ENCODE measurements at regions not wholly inside any gene's neighbourhood (a gene's known extent, or its start where the extent isn't known, plus 50 kb on each side); places are given as distances from the start of the nearest gene placed in this dataset.
"Not testable (repeated sequence)": the region's sequence is repeated elsewhere in the genome, so short reads cannot be mapped to it uniquely, and the experiment has no call there.

DNA sequence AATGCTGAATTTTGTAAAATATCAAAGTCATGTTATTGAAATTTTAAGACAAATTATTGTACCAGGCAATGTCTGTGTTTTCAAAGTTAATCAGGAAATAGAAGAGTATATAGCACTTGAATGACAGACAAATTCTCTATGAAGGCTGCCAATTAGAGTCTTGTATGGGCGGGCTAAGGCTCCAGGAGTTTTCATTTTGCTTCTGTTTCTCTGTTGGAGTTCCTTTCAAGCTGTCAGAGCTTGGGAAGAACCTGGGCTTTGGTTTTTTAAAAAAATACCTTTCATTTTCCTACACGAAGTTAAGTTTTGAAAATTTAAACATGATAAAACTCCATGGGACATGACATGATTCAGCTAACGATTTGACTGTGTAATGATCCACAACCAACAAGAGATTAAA, 339.0 kb upstream of the KCNH7 start:
- no peak for DNase-seq

DNA sequence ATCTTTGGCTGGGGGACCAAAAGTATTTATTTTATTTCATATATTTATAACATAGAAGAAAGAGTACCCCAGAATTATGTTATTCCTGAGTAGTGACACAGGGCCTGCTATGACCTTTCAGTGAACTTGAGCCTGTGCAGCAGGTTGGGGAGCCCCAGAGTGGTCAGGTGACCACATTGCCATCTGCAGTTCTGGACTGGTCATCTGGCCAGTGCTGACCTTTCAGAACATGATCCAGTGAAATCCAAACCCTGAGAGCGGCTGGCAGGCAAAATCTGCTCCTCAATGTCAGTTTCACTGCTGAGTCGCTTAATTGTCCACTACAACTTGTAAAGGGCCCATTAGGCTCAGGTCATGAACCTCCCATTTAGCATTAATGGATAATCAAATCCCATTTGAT, 336.7 kb upstream of the KCNH7 start:
- no peak for DNase-seq

DNA sequence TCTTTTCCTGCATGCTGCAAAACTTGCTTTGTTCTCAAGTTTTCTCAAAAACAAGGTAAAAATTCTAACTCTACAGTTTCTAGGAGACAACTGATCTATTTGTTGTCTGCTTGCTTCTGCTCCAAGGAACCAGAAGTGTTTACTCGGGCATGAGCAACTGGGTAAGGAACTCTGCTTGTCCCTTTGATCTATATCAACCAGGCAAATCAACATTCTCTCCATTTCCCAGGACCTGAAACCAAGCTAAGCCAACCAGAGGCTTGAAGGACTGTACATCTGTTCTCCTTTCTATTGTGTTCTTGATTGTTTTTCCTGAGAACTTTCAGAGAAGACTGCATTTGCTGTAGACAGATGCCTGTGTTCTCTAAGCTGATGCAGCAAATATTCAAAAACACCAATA, 335.0 kb upstream of the KCNH7 start:
- DNase-seq: no peak

DNA sequence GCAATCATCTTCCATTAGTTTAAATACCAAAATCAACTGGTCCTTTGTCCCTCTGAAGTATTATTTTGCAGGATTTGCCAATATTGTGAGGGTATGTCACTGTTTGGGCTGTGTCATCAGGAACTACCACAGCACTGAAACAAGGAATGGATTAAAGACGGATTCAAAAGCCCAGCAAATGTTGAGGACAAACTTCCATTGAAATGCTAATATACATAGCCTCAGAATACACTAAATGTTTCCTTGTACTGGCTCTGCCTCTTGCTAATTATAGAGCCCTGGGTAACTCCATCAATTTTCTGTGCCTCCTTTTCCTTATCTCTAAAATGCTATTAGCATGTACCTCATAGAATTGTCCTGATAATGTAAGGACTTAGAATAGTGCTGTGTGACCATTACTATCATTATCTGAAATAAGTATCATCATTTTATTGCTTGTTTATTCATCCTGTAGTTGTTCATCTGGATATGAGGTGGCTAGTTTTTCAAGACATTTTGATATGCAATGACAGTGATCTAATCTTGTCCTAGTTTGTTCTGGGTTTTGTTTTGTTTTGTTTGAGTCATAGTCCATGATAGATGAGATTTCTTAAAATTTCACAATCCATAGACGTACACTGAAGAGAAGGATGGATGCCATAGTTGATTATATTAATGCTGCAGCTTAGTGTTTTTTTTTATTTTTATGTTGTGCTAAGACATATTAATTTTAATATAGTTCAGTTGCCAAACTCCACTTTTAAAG, 333.4 kb upstream of the KCNH7 start:
- DNase-seq: no peak

DNA sequence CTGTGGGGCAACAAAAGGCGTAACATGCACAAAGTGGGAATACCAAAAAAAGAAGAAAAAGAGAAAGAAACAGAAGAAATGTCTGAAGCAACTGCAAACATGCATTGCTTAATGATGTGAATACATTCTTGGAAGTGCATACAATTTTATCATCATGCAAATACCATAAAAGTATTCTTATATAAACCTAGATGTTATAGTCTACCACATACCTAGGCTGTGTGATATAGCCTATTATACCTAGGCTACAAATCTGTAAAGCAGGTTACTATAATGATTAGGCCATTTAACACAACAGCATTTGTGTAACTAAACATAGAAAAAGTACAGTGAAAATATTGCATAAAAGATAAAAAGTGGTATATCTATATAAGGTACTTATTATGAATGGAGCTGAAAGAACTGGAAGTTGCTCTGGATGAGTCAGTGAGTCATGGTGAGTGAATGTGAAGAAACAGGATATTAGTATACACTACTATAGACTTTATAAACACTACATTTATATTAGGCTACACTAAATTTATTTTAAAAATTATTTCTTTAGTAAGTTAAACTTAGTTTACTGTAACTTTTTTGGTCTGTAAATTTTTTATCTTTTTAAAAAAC, 319.4 kb upstream of the KCNH7 start:
- no peak for DNase-seq

DNA sequence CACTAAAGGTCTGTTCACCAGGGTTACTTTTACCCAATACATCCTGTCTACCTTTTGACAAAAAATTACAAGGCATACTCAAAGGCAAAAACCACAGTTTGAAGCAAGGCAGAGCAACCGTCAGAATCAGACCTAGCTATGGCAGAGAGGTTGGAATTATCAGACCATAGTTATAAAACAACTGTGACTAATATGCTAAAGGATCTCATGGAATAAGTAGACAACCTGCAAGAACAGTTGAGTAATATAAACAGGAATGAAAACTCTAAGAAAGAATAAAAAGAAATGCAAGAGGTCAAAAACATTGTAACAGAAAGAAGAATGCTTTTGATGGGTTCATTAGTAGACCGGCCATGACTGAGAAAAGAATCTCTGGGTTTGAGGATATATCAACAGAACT, 318.8 kb upstream of the KCNH7 start:
- no peak for DNase-seq

DNA sequence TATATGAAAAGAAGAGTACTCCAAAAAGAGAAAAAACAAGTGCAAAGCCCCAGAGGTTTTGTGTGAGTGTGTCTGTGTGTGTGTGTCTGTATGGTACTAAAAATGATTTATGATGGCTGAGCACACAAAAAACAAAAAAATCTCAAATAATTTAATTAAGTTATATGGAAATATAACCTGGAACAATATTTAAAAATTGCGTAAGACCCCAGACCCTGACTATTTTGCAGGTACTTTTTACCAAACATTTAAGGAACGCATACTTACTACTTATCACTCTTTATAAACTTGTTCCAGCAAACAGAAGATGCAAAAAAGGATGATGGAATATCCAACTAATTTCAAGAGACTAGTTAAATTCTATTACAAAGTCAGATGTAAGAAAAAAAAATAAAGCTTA, 317.4 kb upstream of the KCNH7 start:
- no peak for DNase-seq

DNA sequence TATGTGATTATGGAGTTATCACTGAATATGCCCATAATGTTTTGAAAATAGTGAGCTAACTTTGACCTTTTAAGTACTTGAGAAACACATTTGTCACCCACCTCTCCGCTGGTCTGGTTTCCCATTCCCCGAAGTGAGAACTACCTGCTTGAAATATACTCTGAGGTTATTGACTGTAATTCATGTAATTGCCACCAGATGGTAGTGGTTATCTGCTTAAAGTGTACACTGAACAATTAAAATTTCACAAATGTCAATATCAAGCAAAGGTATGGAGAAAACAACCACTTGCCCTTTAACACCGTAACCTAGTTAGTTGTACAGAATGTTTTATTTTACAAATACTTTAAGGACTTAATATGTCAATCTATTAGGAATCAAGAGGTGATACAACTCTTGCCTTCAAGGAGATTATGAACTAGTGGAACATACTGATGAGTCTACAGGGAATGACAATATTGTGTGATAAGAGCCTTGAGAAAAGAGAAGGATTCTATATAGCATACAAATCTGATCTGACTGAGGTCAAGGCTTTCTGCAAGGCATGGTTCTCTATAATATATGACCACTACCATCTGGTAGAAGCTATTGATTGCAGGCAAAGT, 316.8 kb upstream of the KCNH7 start:
- no peak for DNase-seq

DNA sequence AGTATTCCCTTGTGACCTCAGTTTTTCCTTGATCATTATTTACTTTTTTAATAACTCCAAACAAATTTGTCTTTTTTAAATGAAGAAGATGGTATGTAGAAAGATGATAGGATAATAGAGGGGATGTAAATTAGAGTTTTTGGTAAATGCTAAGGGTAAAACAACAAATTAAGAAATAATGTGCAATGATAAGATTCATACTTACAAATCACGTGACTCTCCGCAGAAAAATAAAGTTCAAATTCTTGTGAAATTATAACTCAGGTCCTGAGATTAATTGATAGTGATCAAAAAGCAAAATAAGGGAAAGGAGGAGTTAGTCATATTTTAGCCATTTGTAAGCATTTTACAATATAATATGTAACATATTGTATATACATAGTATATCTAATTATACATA, 304.1 kb upstream of the KCNH7 start:
- no peak for DNase-seq

DNA sequence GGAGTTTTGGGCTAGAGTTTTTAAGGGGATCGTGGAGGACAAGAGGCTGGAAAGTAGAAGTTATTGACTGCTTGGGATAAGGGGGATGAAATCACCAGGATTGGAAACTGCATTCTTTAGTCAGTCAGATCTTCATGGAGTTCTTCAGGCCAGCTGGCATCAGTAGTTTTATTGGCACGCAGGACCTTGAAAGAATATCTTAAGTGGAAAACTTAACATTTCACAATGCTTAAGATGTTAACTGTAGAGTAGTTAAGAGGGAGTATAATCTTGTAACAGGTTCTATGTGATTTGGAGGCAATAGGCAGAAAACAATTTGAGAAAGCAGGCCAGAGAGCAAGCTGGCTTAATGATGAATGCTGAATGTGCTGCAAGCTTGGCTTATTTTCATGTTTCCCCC, 300.4 kb upstream of the KCNH7 start:
- no peak for DNase-seq

DNA sequence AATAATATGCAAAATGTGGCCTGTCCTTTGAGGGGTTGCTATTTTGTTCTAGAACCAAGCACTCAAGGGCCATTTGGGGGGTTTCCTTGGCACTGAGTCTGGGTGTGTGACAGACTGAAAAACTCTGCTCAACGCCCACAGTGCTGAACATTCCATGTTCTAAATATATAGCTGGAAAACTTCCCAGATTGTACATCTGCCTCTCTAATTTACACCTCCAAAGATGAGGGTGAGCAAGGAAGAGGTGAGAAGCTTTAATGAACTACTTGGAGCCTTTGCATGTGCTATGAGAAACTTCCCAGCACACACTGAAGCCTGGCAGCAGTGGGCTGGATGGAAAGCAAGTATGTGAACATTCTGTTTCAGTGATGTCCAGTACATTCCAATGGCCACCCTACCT, 296.7 kb upstream of the KCNH7 start:
- DNase-seq: no peak

DNA sequence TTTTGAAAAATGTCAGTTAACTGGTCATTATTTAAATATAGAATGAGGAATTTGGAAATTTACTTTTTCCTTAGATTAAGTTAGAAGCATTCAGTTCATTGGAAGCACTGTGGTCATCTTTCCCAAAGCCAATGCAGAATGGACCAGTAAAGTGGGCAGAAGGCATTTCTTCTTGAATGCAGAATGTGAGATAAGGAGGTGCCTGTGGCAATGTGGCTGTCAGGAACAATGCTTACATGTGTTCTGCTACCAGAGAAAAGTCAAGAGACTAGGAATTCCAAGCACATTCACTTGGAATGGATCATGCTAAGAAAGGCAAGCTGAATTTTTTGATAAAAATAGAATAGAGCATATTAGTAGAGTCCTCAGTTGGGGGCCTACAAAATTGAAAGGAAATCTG, 295.0 kb upstream of the KCNH7 start:
- DNase-seq: no peak

DNA sequence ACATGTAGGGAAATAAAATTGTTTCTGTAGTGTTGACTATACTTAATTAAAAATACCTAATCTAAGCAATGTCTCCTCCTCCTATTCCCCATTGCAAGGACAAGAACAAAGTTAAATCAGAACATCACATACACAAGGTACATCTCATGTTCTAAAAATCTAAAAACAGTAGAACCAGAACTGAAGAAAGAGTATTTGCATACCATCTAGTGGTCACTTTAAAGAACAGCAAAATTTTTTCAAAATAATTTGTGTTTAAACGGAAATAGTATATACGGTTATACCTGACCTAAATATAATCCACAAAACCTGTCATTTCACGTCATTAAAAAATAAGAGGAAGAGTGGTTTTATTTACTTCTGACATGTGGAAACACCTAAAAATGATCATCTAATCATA, 294.3 kb upstream of the KCNH7 start:
- no peak for DNase-seq

DNA sequence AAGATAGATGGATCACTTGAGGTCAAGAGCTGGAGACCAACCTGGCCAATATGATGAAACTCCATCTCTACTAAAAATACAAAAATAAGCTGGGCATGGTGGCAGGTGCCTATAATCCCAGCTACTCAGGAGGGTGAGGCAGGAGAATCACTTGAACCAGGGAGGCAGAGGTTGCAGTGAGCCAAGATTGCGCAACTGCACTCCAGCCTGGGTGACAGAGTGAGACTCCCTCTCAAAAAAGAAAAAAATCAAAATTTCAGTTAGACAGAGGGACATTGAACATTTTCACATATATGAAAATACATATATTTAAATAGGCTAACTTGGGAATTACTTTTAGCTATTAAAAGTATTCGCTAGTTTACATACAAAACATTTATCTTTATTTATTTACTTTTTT, 293.6 kb upstream of the KCNH7 start:
- not testable (repeated sequence) for DNase-seq

DNA sequence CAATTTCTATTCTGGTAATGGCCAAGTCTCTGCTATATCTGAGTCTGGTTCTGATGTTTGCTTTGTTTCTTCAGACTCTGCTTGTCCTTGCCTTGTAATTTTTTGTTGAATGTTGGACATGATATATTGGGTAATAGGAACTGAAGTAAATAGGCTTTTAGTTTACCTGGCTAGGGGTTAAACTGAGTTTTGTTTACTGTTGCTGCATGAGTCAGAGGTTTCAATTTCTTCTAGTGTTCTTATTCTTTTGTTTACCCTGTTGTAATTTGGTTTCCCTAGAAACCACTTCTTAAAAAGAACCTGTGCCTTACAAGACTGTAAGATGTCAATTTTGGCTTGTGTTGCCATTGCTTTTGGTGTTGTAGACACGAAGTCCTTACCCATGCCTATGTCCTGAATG, 285.0 kb upstream of the KCNH7 start:
- no peak for DNase-seq

DNA sequence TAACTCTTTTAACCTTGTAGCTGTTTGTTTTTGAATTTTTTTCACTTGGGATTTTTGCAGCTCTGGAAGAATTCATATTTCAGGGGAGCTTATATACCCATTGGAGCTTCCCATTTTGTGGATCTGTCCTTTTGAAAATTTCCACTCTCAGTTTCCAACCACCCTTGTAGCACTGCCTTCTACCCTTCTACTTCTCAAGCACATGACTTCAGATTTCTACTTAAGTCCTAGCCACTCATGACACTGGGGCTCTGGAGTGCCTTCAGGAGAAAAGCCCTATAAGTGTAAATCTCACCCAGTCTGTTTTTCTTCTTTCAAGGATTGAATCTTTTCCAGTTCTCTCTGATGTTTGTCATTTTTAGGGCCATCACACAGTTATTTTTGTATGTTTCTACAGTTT, 283.7 kb upstream of the KCNH7 start:
- no peak for DNase-seq

DNA sequence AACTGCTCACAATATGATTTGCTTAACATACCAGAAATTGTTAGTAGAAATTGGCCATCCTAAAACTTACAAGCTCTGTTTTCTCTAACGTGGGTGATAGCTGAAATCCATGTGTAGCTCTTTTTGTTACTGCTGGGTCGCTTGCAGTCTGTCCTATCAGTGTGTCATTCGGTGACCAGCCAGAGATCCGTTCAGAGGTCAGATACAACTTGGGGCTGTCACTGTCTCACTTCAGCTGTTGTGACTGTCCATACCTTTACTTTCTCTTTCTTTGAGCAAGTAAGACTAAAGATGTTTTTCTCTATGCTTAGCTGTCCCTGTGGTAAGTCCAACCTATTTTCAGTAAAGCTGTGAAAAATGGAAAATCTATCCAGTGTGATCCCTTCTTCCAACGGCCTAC, 282.9 kb upstream of the KCNH7 start:
- DNase-seq: no peak

DNA sequence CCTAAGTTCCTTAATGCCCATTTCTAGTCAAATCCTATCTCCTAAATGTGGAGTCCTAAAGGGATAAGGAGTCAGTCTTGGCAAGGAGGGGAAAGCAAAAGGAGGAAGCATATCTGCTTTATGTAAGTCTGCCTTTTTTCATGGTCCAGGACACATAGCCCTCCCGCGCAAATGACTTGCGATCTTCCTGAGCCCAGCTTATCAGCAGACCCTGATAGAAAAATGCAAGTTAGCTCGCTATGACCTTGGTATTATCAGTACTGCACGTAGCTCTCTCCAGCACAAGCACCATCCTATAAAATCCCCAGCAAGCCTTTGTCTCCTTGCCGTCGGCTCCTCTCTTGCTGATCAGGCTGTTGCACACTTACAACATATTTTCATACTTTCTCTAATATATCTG, 281.4 kb upstream of the KCNH7 start:
- DNase-seq: no peak

DNA sequence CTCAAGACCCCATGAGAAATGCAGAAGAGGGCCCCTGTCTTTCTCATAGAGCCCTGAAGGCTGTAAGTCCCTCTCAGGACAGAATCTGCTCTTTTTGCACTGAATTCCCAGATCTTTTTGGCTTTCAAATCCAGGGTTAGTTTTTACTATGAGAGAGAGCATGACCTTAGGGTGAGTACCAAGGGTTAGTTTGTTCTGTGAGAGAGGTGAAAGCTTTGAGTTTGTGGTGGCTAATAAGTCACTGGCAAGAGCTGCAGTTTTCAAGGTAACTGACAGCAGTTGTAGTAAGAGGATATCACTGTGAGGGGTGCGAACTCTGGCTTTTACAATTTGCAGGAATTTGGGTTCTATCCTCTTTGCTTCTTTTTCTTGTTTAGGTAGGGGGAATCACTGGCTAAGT, 248.4 kb upstream of the KCNH7 start:
- DNase-seq: no peak

DNA sequence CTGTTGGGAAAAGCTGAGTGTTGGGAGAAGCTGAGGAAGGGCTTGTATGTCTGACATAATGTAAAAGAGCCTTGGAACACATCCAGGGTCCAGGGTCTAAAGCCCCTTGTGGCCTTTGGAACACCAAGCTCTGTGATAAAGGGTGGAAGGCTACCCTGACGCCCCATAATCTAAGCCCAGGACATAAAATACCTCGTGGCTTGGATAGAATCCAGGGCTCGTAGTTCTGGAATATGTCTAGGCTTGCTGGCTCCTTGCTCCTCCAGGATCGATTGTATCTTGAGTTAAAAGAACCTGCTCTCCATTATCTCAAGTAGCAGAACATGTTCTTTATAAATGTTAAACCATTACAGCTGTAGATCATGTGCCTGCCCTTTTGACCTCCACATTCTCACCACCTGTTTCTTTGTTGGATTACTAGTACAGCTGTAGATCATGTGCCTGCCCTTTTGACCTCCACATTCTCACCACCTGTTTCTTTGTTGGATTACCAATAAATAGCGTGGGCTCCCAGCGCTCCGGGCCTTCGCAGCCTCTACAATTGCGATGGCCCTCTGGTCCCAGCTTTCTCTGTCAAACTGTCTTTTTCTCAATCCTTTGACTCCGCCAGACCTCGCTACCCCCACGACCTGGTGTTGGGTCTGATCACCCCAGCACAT, 246.9 kb upstream of the KCNH7 start:
- not testable (repeated sequence) for DNase-seq

DNA sequence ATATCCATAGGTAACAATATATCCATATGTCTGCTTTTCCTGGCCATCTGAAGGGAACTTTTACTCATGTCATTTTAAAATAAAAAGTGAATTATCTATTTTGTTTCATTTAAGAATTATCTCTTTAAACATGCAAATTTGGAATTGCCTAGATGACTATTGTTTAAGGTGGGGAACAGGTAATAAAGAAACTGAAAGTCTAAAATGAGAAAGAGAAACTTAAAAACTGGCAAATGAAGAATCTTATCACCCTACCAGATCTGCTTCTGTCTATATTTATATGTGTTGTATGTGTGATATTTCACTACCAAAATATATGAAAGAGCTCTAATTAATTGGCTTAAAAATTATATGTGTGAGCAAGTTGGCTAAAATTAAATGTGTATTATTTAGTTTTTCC, 243.2 kb upstream of the KCNH7 start:
- DNase-seq: no peak

DNA sequence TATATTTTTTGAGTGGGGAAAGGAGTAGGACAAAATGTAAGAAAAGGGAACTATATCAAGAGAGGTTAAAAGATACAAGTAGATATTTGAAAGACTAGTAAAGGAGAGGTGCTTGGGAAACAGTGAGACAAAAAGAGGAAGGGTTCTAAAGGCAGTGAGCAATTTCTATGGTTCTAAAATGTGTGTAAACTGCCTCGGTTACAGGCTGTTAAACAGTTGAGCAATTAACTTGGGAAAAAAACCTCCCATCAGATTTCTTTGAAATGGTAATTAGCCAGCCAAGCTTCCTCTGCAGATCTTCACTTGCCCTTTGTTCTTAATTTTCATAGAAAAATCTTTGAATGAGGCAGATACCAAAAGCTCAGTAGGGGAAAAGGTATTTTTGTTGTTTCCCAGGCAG, 238.7 kb upstream of the KCNH7 start:
- no peak for DNase-seq

DNA sequence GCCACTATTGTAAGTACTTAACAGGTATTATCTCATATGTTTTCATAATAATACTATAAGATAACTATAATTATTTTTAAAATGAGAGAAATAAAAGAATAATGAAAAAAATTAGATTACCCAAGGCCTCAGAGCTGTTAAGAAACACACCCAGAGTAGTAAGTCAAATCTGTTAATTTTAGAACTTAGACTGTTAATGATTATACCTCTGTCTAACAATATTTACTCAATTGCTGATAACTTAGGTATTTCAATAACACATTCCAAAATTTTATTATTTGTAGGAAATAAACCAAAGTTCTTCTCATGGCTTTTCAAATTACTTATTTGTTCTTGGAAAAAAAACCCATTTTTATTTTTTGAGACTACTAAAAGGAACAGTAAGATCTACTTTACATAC, 227.5 kb upstream of the KCNH7 start:
- no peak for DNase-seq

DNA sequence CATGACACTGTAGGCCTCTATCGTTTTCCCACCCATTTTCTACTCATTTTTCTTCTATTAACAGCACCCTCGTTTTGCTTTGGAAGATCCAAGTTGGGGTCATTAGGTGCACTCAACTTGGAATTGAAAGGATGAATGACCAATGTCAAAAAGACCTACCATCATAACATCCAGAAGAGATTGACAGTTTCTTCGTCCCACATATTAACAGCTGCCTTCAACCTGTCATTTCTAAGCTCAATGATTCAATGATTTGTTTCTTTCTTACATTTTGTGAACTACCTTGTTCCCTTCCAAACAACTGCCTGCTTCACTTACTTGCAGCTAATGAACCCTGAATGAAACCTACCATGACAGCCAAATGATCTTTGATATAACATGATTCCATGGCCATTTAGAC, 224.0 kb upstream of the KCNH7 start:
- no peak for DNase-seq
